WTC11 (cell line): ENCODE measurements at regions not wholly inside any gene's neighbourhood (a gene's known extent, or its start where the extent isn't known, plus 50 kb on each side); places are given as distances from the start of the nearest gene placed in this dataset.

Experiments used
- ATF3 ChIP-seq: sonication (generic); formaldehyde crosslinking; conservative IDR thresholded peaks from 2 replicates; pipeline ENCODE4 v1.8.1; 2022; ENCODE audit warnings: mild to moderate bottlenecking, missing genetic modification reagents
- CREB1 ChIP-seq: sonication (generic); formaldehyde crosslinking; IDR thresholded peaks from 2 replicates; pipeline ENCODE4 v1.8.0; 2023; ENCODE audit warnings: mild to moderate bottlenecking, missing genetic modification reagents
- CTCF ChIP-seq: fragments of 200-600 bp; IDR thresholded peaks from 2 replicates; pipeline ENCODE4 v1.8.0; 2022; ENCODE audit warnings: antibody characterized with exemption
- JUN ChIP-seq: sonication (generic); formaldehyde crosslinking; IDR thresholded peaks from 2 replicates; pipeline ENCODE4 v1.8.0; 2023; ENCODE audit warnings: mild to moderate bottlenecking, missing genetic modification reagents
- NFYB ChIP-seq: sonication (generic); formaldehyde crosslinking; conservative IDR thresholded peaks from 2 replicates; pipeline ENCODE4 v1.8.0; 2022; ENCODE audit warnings: low read depth, missing genetic modification reagents
- SMAD4 ChIP-seq: sonication (generic); formaldehyde crosslinking; IDR thresholded peaks from 2 replicates; pipeline ENCODE4 v1.8.0; 2022; ENCODE audit warnings: mild to moderate bottlenecking, missing genetic modification reagents
- ZNF138 ChIP-seq: sonication (generic); formaldehyde crosslinking; conservative IDR thresholded peaks from 2 replicates; pipeline ENCODE4 v1.8.1; 2022; ENCODE audit warnings: mild to moderate bottlenecking, moderate library complexity, missing genetic modification reagents
- ZNF263 ChIP-seq: sonication (generic); formaldehyde crosslinking; IDR thresholded peaks from 2 replicates; pipeline ENCODE4 v1.8.1; 2022; ENCODE audit warnings: low read depth, mild to moderate bottlenecking, moderate library complexity, missing genetic modification reagents
- ZNF671 ChIP-seq: fragments of 250-450 bp; sonication (Bioruptor Pico); IDR thresholded peaks from 2 replicates; pipeline ENCODE4 v1.8.0; 2021; ENCODE audit warnings: mild to moderate bottlenecking

GRCh38 chr5:18932081-18932480 is 1055.9 kb downstream of the CDH18 start:
- TF ChIP-seq ZNF671 (no peak), CTCF (no peak), JUN (CRISPR knock-in tag) (no peak), NFYB (CRISPR knock-in tag) (no peak), SMAD4 (CRISPR knock-in tag) (no peak), ATF3 (CRISPR knock-in tag) (no peak), ZNF138 (CRISPR knock-in tag) (no peak), CREB1 (CRISPR knock-in tag) (no peak), ZNF263 (CRISPR knock-in tag) (no peak)
